Left hindlimb (tissue), 1 donor: ENCODE measurements at regions not wholly inside any gene's neighbourhood (a gene's known extent, or its start where the extent isn't known, plus 50 kb on each side); places are given as distances from the start of the nearest gene placed in this dataset.

ENCODE experiments used
- DNase-seq: peaks from one replicate; pipeline ENCODE4 v3.0.0-alpha.2; 2018

- no peak for DNase-seq
Measured at GRCh38 chr20:23278172-23278571, 72.4 kb upstream of the NXT1 start.

DNA sequence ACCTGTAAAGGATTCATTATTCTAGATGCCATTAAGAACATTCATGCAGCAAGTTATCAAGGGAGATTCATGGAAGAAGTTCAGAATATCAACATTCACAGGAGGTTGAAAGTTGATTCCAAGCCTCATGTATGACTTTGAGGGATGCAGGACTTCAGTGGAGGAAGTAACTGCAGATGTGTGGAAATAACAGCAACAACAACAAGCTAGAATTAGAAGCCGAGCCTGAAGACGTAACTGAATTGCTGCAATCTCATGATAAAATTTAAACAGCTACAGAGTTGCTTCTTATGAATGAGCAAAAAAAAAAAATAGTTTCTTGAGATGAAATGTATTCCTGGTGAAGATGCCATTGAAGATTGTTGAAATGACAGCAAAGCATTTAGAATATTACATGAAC lies 73.3 kb upstream of the NXT1 start:
- DNase-seq, result no peak

DNA sequence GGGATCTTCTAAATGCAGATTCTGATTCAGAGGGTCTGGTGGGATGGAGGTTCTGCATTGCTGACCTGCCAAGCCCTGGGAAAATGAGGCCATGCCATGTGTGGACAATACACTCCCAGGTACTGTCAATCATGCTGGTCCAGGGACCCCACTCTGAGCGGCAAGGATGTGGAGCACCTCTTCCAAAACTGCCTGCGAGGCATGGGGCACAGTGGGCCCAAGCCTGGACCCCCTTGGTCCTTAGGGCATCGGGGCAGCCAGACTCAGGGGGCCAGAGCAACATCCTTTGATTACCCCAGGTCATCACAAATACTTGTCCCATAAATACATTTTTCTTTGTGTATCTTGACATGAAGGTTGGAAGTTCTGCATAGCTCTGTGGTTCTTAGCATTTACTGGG lies 76.8 kb upstream of the NXT1 start:
- no peak for DNase-seq

DNA sequence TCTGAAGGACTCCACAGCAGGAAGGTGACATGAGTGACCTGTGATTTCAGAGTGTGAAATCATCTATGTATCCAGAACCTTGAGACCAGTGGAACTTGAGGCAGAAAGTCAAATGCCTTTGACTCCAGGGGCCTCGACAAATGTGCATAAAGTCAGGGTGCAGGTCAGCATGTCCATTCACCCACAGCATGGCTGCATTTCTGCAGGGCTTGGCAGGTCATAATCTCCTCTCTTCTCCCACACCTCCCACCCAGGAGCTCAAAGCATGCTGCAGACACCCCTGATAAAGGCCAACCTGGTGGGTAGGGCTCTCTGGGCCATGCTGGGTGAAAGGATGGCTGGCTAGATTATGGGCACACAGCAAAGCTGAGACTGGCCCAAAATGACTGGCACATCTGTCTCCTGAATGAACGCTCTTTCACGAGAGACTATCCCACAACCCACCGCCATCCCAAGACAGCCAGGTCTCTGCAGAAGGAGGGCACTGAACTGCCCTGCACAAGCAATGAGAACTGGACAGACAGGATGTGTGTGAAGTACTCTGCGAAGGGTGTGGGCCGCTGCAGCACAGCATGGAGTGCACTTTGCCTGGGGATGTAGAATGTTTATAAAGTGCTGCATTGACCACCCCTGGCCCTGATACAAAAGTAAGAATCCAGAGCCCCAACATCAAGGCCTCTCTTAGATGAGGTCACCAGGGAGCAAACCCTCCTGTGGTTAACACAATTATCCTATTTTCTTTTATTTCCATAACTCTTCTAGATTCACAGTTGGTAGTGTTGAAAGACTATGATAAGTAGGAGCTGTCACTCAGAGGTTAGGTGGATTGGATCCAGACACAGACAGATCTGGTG lies 78.2 kb upstream of the NXT1 start:
- no peak for DNase-seq

DNA sequence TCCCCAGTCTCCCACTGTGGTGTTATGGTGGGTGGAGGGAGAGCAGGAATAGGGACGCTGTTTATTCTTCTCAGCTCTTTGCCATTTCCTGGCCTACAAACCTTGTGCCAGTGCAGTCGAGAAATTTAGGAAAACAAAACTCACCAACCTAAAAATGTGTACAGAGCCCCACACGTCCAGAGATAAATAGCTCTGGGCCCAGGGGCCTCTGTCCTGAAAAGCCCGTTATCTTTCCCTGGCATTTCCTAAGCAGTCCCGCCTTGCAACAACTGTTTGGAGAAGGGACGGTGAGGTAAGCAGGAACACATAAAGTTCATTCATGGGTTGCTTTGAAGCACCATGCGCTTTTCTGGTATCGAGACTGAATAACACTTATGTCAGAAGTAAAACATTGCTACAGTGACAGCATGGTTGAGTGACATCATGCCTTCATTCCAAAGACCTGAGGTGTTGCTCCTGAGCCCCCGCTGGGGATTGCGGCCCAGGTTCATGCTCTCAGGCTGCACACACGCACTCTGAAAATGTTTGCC lies 80.1 kb upstream of the NXT1 start:
- no peak for DNase-seq

DNA sequence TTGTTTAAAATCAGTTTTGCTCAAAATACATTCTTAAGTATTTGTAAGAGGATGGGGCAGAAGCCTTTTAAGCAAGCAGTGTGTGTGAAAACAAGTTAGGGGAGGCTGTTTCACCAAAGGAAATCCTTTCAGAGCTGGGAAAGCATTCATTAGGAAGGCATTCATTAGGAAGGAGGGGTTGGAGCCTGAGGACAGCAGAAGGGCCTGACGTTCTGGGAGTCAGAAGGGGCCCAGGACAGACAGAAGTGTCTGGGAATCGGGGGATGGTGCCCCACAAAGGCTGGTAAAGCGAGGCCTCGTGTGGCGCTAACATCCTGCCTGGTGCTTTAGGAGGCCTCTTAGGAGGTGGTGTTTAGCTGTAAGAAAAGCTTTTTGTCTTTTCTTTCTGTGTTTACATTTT lies 80.6 kb upstream of the NXT1 start:
- DNase-seq, result no peak

GRCh38 chr20:23268792-23269354 lies 81.7 kb upstream of the NXT1 start:
- DNase-seq, result no peak

- DNase-seq, result no peak
Measured at GRCh38 chr20:23267909-23268308, 82.7 kb upstream of the NXT1 start.

DNA sequence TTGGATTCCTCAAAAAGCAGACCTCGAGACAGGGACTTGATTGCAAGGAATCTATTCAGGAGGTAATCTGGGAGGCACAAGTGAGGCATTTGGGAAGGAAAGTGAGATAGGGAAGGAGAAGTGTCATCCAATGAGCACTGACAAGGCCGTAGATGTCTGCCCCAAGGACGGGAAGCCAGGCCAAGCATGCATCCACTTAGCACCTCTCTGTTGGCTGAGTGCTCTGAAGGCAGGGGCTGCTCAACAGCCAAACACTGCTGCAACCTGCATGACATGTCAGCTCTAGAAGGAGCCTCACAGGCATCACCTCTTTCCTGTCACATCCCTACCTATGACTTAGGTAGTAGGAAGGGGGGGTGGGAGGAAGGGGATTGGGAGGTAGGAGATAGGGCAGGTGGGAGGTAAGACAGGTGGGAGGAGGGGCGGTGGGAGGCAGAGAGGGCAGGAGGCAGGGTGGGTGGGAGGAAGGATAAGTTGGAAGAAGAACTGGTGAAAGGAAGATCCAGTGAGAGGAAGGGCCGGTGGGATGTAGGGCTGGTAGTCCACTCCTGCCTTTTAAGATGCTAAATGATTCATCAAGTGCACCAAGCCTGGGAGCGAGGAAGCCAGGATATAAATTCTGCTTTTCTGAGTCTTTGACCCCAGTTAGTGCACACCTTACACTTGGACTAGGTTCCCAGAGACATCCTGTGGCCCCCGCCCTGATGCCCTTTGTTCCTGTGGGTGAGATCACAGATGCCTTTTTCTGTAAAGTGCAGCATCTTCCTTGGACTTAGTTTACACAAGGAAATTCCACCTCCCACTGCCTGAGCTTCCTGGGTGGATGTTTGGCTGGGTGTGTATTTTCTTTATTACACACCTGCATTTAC lies 83.8 kb upstream of the NXT1 start:
- no peak for DNase-seq

- DNase-seq, result no peak
Measured at GRCh38 chr20:23265226-23265625, 85.4 kb upstream of the NXT1 start.

GRCh38 chr20:23264545-23264944 lies 86.0 kb upstream of the NXT1 start:
- DNase-seq, result no peak

DNA sequence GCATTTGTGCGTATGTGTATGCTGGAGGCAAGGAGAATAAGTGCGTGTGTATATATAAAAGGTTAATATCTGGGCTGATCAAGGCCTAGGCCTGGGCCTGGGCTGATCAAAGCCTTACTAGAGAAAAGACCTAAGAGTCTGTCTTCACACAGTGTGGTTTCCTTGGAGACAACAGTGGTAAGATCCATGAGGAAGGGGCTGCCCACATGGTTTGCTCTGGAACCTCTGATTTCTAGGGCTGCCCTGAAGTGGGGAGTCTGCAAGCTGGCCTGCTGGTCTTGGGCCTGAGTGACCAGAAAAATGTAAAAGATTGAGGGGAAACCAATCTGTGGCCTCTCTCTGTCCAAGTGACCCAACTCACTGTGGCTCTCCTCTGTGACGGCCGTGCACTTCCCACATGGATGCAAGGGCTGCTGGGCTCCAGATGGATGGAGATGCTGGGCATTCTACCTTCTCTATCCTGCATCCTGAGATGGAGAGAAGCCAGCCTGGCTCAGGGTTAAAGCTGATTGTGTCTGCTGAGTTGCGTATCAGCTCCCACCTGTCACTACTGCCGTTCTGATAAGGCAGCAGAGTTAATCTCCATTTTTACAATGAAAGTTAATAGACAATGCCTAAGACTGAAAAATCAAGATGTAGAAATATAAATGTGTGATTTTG lies 90.3 kb upstream of the NXT1 start:
- DNase-seq, result no peak

- no peak for DNase-seq
Measured at GRCh38 chr20:23258747-23259121, 91.9 kb upstream of the NXT1 start.

- DNase-seq, result no peak
Measured at GRCh38 chr20:23257848-23258746, 92.5 kb upstream of the NXT1 start.

DNA sequence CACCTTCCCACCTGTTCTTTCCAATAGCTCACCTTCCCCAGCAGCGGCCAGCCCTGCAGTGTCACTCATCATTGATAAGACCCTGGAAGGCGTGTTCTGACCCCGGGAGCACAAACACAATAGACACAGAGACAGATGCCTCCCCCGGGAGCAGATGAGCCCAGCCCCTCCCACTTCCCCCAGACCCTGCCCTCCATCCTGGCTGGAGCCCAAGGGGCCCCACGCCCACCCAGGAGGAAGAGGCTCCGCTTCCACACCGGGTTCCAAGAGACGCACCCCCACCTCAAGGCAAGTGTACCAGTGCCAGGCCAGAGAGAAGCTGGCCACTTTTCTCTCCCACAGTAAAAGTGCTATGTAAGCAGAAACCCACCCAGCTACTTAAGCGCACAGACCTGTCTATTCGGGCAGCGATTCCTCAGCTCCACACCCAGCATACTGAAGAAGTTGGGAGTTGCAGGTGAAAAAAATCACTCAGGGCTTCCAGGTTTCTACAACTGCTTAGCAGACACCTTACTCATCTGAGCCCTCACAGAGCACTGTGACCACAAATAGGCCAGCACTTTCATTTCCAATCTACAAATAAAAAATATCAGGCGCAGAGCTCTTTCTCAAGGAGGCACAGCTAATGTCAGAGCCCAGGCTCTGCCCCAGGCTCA lies 93.4 kb upstream of the NXT1 start:
- DNase-seq, result no peak

- peak; percentile 60 for DNase-seq
Measured at GRCh38 chr20:23255716-23256385, 94.7 kb upstream of the NXT1 start.

DNA sequence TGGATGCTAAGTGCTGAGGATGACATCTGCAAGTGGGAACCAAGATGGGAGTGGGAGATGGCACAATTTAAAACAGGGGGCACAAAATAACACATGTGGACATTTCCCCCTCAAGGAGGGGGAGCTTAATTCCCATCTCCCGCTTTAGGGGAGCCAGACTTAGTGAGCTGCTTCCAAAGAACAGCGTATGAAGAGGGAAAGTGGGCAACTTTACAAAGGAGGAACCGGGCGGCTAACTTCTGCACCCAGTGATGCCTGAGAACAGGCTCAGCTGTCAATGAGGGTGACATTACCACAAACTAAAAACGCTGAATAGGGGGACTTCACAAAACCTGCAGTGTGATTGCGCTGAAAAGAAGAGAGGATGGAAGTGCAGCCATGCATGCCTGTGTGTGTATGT lies 95.5 kb upstream of the NXT1 start:
- DNase-seq, result no peak

GRCh38 chr20:23254505-23254904 lies 96.1 kb upstream of the NXT1 start:
- no peak for DNase-seq

DNA sequence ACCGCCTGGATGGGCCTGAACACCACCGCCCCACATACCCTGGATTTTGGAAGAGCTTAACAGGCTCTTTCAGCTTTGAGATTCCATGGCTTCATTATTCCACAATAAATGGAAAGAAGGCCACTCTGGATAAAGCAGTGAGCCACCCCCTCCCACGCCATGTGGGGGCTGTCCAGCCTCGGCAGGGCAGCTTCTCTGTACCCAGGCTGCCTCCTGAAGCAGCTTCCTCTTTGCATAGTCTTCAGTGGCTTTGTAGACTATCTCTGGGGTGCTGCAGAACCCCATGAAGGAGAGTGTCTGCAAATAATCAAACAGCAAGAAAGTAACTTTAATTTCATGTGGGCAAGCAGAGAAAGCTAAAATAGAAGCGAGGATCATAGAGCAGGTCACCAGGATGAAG lies 96.6 kb upstream of the NXT1 start:
- no peak for DNase-seq

DNA sequence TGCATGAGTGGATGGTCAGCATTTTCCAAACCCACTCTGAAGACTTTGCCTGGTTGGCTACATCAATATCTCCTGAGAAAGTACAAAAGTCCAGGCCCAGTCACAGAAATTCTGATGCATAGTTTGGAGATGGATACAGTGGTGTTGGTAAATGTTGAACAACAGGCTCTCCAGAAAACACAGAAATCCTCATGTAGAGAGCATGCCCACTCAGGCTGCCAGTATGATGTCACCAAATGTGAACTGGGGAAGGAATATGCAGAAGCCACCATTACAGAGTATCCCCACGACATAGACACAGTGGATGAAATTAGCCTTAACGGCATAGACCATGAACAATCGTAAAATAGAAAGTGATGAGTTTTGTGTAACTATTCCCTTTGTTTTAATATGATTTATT lies 97.1 kb upstream of the NXT1 start:
- DNase-seq, result no peak

- DNase-seq, result no peak
Measured at GRCh38 chr20:23251779-23252178, 98.8 kb upstream of the NXT1 start.
